Skeletal muscle cell (primary cell): ENCODE measurements at regions not wholly inside any gene's neighbourhood (a gene's known extent, or its start where the extent isn't known, plus 50 kb on each side); places are given as distances from the start of the nearest gene placed in this dataset.

ENCODE experiments used
- DNase-seq: peaks from one replicate; pipeline ENCODE4 v3.0.0-alpha.2; 2010; ENCODE audit warnings: low read depth
- H3K4me3 ChIP-seq: 2 replicates; pipeline ENCODE4 v1.5.1; 2011; ENCODE audit warnings: low read depth, mild to moderate bottlenecking, control low read depth, low read length, moderate library complexity

- no peak for DNase-seq
- no peak overlapping the region for H3K4me3 ChIP-seq
Measured at GRCh38 chr5:144844086-144844485, 673.4 kb downstream of the KCTD16 start.

DNA sequence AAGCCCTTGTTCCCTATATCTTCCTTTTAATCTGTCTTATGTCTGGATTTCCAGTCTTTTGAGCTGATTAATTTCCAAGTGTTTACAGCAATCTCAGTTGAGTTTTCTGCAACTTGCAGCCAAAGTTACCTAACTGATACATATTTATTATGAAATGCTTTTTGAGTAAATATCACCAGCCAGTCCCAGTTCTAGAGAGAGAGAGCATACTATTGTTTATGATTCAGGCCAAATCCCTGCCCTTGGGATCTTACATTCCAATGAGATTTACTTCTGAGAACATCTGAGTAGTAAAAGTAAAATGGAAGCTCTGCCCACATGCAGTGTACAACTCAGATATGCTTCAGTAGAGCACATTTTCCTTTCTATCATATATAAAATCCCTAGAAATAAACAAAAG, 661.7 kb downstream of the KCTD16 start:
- H3K4me3 ChIP-seq, result no peak overlapping the region
- DNase-seq, result no peak

GRCh38 chr5:144831650-144832049, 661.0 kb downstream of the KCTD16 start:
- H3K4me3 ChIP-seq, result no peak overlapping the region
- no peak for DNase-seq

- H3K4me3 ChIP-seq, result no peak overlapping the region
- DNase-seq, result no peak
Measured at GRCh38 chr5:144822503-144822902, 651.8 kb downstream of the KCTD16 start.

GRCh38 chr5:144820278-144820677, 649.6 kb downstream of the KCTD16 start:
- no peak for DNase-seq
- H3K4me3 ChIP-seq, result no peak overlapping the region

GRCh38 chr5:144815131-144815530, 644.5 kb downstream of the KCTD16 start:
- no peak overlapping the region for H3K4me3 ChIP-seq
- DNase-seq, result no peak

GRCh38 chr5:144812763-144813162, 642.1 kb downstream of the KCTD16 start:
- DNase-seq, result peak; percentile 99
- no peak overlapping the region for H3K4me3 ChIP-seq

- no peak overlapping the region for H3K4me3 ChIP-seq
- no peak for DNase-seq
Measured at GRCh38 chr5:144800169-144800568, 629.5 kb downstream of the KCTD16 start.

GRCh38 chr5:144798595-144798994, 627.9 kb downstream of the KCTD16 start:
- DNase-seq, result no peak
- H3K4me3 ChIP-seq, result no peak overlapping the region

GRCh38 chr5:144794922-144795321, 624.2 kb downstream of the KCTD16 start:
- DNase-seq, result peak; percentile 27
- no peak overlapping the region for H3K4me3 ChIP-seq

- DNase-seq, result no peak
- H3K4me3 ChIP-seq, result no peak overlapping the region
Measured at GRCh38 chr5:144788556-144788955, 617.9 kb downstream of the KCTD16 start.

DNA sequence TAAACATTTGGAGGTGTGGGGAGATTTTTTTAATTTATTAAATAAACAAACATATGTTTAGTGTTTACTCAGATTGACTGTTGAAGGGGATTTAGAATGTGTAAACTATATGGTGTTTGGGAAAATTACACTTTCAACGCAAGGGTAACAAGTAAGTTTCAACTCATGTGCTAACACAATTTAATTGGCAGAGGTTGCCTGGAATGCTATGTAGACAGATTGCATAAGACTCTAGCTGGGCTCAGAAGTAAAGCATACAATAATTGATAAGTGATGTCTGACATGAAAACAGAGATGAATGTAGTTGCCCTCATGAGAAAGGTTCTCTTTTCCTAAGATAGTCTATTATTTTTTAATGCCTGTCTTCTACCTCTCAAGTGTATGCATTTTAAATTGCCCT, 617.4 kb downstream of the KCTD16 start:
- no peak for DNase-seq
- no peak overlapping the region for H3K4me3 ChIP-seq

DNA sequence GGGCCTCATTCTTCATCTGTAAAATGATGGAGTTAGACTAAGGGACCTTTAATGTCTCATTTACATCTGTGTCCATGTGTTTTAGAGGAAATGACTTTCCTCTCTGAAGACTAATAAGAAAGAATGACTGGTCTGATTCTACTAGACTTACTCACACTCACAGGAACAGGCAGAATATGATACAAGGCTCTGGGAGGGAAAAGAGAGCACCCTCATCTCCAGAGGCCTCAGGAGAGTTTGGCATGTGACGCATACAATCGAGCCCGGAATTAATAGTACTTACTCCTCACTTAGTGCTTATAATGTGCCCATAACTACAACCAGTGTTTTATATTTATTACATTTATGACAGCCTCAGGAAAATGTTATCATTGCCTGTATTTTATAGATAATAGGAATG, 608.7 kb downstream of the KCTD16 start:
- peak; percentile 29 for DNase-seq
- no peak overlapping the region for H3K4me3 ChIP-seq

GRCh38 chr5:144778561-144778960, 607.9 kb downstream of the KCTD16 start:
- no peak for DNase-seq
- H3K4me3 ChIP-seq, result no peak overlapping the region

DNA sequence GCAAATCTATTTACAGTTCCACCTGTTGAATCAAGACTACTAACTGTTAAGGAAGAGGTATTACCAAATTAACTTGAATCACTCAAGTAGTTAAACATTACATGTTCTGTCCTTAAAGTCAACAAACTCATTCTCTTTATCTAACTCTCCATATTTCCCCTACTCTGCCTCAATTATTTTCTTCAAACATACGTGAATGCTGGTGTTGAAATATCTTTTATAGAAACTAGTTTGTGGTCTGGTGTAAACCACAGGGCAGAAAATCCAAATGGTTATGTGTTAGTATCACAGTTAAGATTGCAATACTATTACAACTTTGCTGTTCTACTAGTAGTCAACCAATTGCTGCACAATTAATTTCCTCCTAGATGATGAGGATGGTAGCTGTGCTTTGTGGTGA, 603.5 kb downstream of the KCTD16 start:
- no peak for DNase-seq
- no peak overlapping the region for H3K4me3 ChIP-seq

GRCh38 chr5:144773628-144774027, 603.0 kb downstream of the KCTD16 start:
- no peak for DNase-seq
- no peak overlapping the region for H3K4me3 ChIP-seq

DNA sequence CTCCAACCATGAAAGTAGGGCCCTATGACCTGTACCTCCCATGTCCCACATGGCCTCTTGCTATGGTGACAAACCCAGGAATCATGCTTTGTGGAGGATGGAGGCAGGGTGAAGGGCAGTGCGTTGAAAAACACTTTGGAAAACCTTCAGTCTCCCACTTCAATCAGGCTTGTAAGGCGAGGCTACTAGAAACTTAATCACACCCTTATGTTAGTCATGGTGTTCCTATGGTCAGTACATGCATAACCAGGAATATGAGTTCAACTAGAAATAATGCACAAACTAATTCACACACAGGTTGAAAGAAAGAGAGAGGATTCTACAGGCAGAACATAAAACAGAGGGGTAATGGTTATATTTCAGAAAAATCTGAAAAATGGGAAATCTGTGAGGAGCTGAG, 601.1 kb downstream of the KCTD16 start:
- DNase-seq, result no peak

GRCh38 chr5:144742361-144742760, 571.7 kb downstream of the KCTD16 start:
- no peak for DNase-seq
- H3K4me3 ChIP-seq, result no peak overlapping the region

More for the DNA sequence above, 601.1 kb downstream of the KCTD16 start:
- H3K4me3 ChIP-seq, result no peak overlapping the region

GRCh38 chr5:144731786-144732185, 561.1 kb downstream of the KCTD16 start:
- no peak for DNase-seq
- no peak overlapping the region for H3K4me3 ChIP-seq

DNA sequence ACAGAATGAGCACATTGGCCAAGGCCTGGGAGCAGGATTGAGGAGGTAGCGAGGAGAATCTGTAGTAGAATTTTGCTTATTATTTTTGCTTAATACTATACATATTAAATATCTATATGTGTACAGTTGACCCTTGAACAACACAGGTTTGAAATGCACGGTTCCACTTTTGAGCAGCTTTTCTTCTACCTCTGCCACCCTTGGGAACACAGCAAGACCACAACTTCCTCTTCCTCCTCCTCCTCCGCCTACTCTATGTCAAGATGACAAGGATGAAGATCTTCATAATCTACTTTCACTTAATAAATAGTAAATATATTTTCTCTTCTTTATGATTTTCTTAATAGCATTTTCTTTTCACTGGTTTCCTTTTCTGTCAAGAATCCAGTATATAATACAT, 541.4 kb downstream of the KCTD16 start:
- H3K4me3 ChIP-seq, result no peak overlapping the region
- DNase-seq, result no peak

GRCh38 chr5:144711172-144711571, 540.5 kb downstream of the KCTD16 start:
- no peak overlapping the region for H3K4me3 ChIP-seq
- no peak for DNase-seq

DNA sequence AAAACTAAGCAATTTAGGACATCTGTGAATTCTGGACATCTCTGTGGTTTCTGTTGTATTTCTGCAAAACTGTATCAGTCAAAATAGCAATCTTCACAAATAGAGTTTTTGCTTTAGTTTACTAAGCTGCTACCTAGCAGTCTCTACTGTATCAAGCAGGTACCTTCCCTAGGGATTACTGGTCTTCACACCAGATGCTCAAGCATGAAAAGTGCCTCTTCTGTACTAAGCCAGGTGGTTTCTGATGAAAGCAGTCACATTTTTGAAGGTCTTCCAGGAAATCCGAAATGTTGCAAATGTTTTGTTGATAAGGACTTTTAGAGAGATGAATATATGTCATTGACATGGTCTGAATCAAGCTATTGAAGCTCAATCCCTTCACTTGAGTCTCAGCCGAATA, 540.0 kb downstream of the KCTD16 start:
- no peak overlapping the region for H3K4me3 ChIP-seq
- no peak for DNase-seq
